Lower leg skin (tissue), 4 donors: ENCODE measurements at regions not wholly inside any gene's neighbourhood (a gene's known extent, or its start where the extent isn't known, plus 50 kb on each side); places are given as distances from the start of the nearest gene placed in this dataset.

Experiments
- DNase-seq, 2 donors: peaks; one replicate each; pipeline ENCODE4 v3.0.0-alpha.2; 2019; ENCODE audit warnings: low spot score in 2 of 2
- H3K4me3 ChIP-seq: fragments of 200-600 bp; sonication (generic); 2 replicates; pipeline ENCODE4 v1.5.1; 2017; ENCODE audit warnings: mild to moderate bottlenecking, low read depth; ENCODE audit not compliant: poor library complexity, severe bottlenecking
- POLR2A ChIP-seq, 2 donors: fragments of 450-650 bp; IDR thresholded peaks; one replicate each; pipeline ENCODE4 v1.6.1; 2016 to 2017; ENCODE audit warnings: antibody characterized with exemption in 2 of 2, mild to moderate bottlenecking in 1 of 2, moderate library complexity in 1 of 2
- WGBS, 2 donors: methylation state at CpG; one replicate each; pipeline ENCODE4 v1.1.5; 2018; 5-methylcytosine and 5-hydroxymethylcytosine counted together
- intact Hi-C: fragments of 100-400 bp; cut with DNase I; formaldehyde crosslinking; loops from one replicate; pipeline ENCODE4 v1.15.0; 2023; ENCODE audit warnings: low total_unique reads
- TF ChIP-seq, protein P1 (sequence below), 3 donors: fragments of 450-650 bp; IDR thresholded peaks; one replicate each; pipeline ENCODE4 v1.5.1; 2016; ENCODE audit warnings: antibody characterized with exemption in 3 of 3, mild to moderate bottlenecking in 3 of 3, moderate library complexity in 2 of 3

- no peak for DNase-seq
- TF ChIP-seq POLR2A (IDR thresholded peaks at IDR 0.05) = no peak
- TF ChIP-seq, protein P1, sequence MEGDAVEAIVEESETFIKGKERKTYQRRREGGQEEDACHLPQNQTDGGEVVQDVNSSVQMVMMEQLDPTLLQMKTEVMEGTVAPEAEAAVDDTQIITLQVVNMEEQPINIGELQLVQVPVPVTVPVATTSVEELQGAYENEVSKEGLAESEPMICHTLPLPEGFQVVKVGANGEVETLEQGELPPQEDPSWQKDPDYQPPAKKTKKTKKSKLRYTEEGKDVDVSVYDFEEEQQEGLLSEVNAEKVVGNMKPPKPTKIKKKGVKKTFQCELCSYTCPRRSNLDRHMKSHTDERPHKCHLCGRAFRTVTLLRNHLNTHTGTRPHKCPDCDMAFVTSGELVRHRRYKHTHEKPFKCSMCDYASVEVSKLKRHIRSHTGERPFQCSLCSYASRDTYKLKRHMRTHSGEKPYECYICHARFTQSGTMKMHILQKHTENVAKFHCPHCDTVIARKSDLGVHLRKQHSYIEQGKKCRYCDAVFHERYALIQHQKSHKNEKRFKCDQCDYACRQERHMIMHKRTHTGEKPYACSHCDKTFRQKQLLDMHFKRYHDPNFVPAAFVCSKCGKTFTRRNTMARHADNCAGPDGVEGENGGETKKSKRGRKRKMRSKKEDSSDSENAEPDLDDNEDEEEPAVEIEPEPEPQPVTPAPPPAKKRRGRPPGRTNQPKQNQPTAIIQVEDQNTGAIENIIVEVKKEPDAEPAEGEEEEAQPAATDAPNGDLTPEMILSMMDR (IDR thresholded peaks at IDR 0.05) = no peak
- intact Hi-C loops = no loop called here
- no peak overlapping the region for H3K4me3 ChIP-seq
- WGBS, 2 donors = 86 to 96% methylated on average over 4 of the region's 4 CpGs
Measured at GRCh38 chr12:22115711-22116110, 69.7 kb downstream of the CMAS start.

DNA sequence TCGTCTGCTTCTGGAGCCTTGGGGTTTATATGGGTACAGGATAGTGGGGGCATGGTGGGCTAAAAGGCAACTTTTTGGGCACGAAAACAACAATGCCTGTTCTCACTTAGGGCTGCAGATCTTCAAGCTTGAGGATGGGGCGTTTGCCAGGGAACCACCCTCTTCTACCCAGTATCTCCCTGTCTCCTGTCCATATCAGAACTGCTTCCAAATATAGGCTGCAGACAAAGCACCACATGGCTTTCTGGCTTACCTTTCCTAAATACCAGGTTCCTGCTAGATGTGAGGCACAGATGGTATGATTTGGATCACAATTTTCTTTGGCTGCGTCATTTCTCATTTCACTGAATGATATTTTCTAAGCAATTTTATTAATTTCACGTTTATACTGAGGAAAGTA, 70.4 kb downstream of the CMAS start:
- WGBS, 2 donors = 74 to 79% methylated on average over 5 of the region's 5 CpGs
- no peak for TF ChIP-seq POLR2A (IDR thresholded peaks at IDR 0.05)
- TF ChIP-seq, protein P1 (IDR thresholded peaks at IDR 0.05) = no peak
- H3K4me3 ChIP-seq = no peak overlapping the region
- no peak for DNase-seq
- intact Hi-C loops = no loop called here

GRCh38 chr12:22117563-22118237, 71.7 kb downstream of the CMAS start:
- 57 to 58% methylated on average over 3 of the region's 3 CpGs for WGBS, 2 donors
- TF ChIP-seq, protein P1 (IDR thresholded peaks at IDR 0.05) = no peak
- no peak for TF ChIP-seq POLR2A (IDR thresholded peaks at IDR 0.05)
- no peak for DNase-seq
- intact Hi-C loops = no loop called here
- no peak overlapping the region for H3K4me3 ChIP-seq

GRCh38 chr12:22118238-22118790, 72.3 kb downstream of the CMAS start:
- TF ChIP-seq, protein P1 (IDR thresholded peaks at IDR 0.05) = no peak
- TF ChIP-seq POLR2A (IDR thresholded peaks at IDR 0.05) = no peak
- DNase-seq = no peak
- WGBS, 2 donors = 62 to 63% methylated on average over 3 of the region's 3 CpGs
- no peak overlapping the region for H3K4me3 ChIP-seq
- intact Hi-C loops = no loop called here

GRCh38 chr12:22121224-22121623, 75.2 kb downstream of the CMAS start:
- DNase-seq = no peak
- intact Hi-C loops = no loop called here
- no peak overlapping the region for H3K4me3 ChIP-seq
- TF ChIP-seq POLR2A (IDR thresholded peaks at IDR 0.05) = no peak
- TF ChIP-seq, protein P1 (IDR thresholded peaks at IDR 0.05) = no peak
- WGBS, 2 donors = 56 to 64% methylated on average over 4 of the region's 4 CpGs

DNA sequence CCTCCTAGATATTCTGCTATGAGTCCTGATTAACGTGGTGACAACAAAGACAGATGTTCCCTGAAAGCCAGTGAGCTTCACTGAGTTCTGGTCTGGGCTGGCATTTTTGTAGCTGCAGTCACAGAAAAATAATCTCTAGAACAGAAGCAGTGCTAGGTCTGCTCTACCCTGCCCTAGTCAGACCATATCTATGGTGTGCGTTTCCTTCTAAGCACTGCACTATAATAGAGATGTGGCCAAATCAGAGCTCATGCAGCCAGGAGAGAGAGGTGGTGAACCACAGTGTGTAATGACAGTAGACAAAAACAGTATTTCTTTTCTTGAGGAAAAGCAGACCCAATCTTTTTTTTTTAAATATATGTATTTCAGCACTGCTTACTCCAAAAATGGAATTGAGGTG, 76.3 kb downstream of the CMAS start:
- 39 to 55% methylated on average over 2 of the region's 2 CpGs for WGBS, 2 donors
- DNase-seq = no peak
- TF ChIP-seq, protein P1 (IDR thresholded peaks at IDR 0.05) = no peak
- no peak for TF ChIP-seq POLR2A (IDR thresholded peaks at IDR 0.05)
- intact Hi-C loops = no loop called here
- H3K4me3 ChIP-seq = no peak overlapping the region
